HUES64 (cell line): ENCODE measurements at regions not wholly inside any gene's neighbourhood (a gene's known extent, or its start where the extent isn't known, plus 50 kb on each side); places are given as distances from the start of the nearest gene placed in this dataset.

Source experiments
- H3K27ac ChIP-seq: 2 replicates; pipeline ENCODE4 v1.7.0; 2013; ENCODE audit warnings: low read depth, low read length, inconsistent platforms
- H3K27me3 ChIP-seq: 2 replicates; pipeline ENCODE4 v1.6.1; 2013; ENCODE audit warnings: mild to moderate bottlenecking, low read length; ENCODE audit not compliant: insufficient read depth
- H3K36me3 ChIP-seq: 2 replicates; pipeline ENCODE4 v1.6.1; 2013; ENCODE audit warnings: mild to moderate bottlenecking, low read length; ENCODE audit not compliant: insufficient read depth
- H3K4me1 ChIP-seq: 2 replicates; pipeline ENCODE4 v1.6.1; 2013; ENCODE audit warnings: mild to moderate bottlenecking, low read length, moderate library complexity; ENCODE audit not compliant: insufficient read depth
- H3K4me3 ChIP-seq: 2 replicates; pipeline ENCODE4 v1.5.1; 2013; ENCODE audit warnings: mild to moderate bottlenecking, low read length, moderate library complexity
- H3K9ac ChIP-seq: 2 replicates; pipeline ENCODE4 v1.6.1; 2013; ENCODE audit warnings: mild to moderate bottlenecking, low read depth, low read length
- H3K9me3 ChIP-seq: 2 replicates; pipeline ENCODE4 v1.6.1; 2013; ENCODE audit warnings: low read depth, low read length; ENCODE audit not compliant: insufficient read depth
- WGBS: fragments of 150-250, 120-280 bp; methylation state at CpG from one replicate; pipeline ENCODE4 v1.1.7; 2013; ENCODE audit warnings: missing lambda C conversion rate; 5-methylcytosine and 5-hydroxymethylcytosine counted together

DNA sequence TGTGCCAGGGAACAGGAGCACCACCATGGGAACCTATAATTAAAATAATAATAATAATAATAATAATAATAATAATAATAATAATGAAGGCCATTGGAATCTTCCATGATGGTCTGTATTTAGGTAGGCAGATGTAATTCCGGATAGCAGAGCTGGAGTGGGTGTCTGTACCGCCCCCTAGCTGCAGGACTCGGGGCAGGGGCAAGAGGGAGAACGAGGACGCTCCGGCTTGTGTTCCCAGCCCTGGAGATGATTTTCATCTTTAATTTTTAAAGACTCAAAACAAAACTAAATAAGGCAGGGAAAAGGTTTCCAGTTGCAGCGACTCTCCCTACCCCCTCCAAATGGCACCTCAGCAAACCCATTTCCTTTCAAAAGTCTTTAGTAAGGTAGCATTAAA lies 501.1 kb downstream of the VRK1 start:
- no peak overlapping the region for H3K4me3 ChIP-seq
- H3K4me1 ChIP-seq: peaks cover 2% of the 10 kb centered on the region; the same call in 1 of the 2 replicates
- H3K9me3 ChIP-seq: no peaks in the 10 kb centered on the region
- no peaks in the 10 kb centered on the region for H3K36me3 ChIP-seq
- H3K27me3 ChIP-seq: no peaks in the 10 kb centered on the region
- no peak overlapping the region for H3K27ac ChIP-seq
- WGBS: 71% methylated on average over 7 of the region's 7 CpGs
- H3K9ac ChIP-seq: no peak overlapping the region

GRCh38 chr14:97298736-97299135 lies 501.6 kb downstream of the VRK1 start:
- Histone ChIP-seq H3K9me3 (no peaks in the 10 kb centered on the region), H3K27me3 (no peaks in the 10 kb centered on the region), H3K9ac (no peak overlapping the region), H3K4me1 (0 out of 2 replicates have a peak, but pooled peaks cover 2% of the 10 kb centered on the region), H3K36me3 (no peaks in the 10 kb centered on the region), H3K27ac (no peak overlapping the region), H3K4me3 (no peak overlapping the region)
- 95% methylated on average over 10 of the region's 14 CpGs for WGBS

- no peak overlapping the region for H3K27ac ChIP-seq
- no peaks in the 10 kb centered on the region for H3K9me3 ChIP-seq
- no peak overlapping the region for H3K9ac ChIP-seq
- 0 out of 2 replicates have a peak, but pooled peaks cover 2% of the 10 kb centered on the region for H3K4me1 ChIP-seq
- H3K36me3 ChIP-seq: no peaks in the 10 kb centered on the region
- 89% methylated on average over 3 of the region's 3 CpGs for WGBS
- H3K4me3 ChIP-seq: no peak overlapping the region
- no peaks in the 10 kb centered on the region for H3K27me3 ChIP-seq
These were observed 502.5 kb downstream of the VRK1 start for GRCh38 chr14:97299661-97300060.

GRCh38 chr14:97301931-97302559 lies 504.9 kb downstream of the VRK1 start:
- 55% methylated on average over 4 of the region's 4 CpGs for WGBS
- H3K4me1 ChIP-seq: 0 out of 2 replicates have a peak, but pooled peaks cover 2% of the 10 kb centered on the region
- H3K9me3 ChIP-seq: no peaks in the 10 kb centered on the region
- no peaks in the 10 kb centered on the region for H3K36me3 ChIP-seq
- H3K9ac ChIP-seq: no peak overlapping the region
- H3K27me3 ChIP-seq: no peaks in the 10 kb centered on the region
- H3K4me3 ChIP-seq: no peak overlapping the region
- no peak overlapping the region for H3K27ac ChIP-seq

- no peak overlapping the region for H3K27ac ChIP-seq
- WGBS: 100% methylated on average over 2 of the region's 3 CpGs
- no peaks in the 10 kb centered on the region for H3K36me3 ChIP-seq
These were observed 509.1 kb downstream of the VRK1 start for GRCh38 chr14:97306133-97306759.

DNA sequence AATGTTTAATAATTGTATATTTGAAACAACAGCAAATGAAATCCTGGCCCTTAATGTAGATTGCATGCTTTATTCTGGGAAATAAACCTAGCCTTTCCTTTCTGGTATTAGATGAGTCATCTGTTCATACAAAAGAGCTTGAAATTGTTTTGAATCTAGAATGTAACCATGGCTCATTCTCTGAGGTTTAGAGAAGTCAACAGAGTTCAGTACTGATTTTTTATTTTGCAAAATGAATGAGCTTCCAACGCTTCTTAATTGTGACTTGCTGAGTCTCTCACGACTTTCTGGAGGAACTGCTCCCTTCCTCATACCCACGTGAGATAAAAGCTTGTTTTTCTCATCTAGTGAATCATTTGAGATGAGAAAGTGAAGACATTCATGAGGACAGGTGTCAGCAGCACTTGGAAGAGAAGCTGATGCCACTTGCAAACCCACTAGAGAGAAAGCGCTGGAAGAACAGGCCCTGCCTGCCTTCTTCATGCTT lies 509.6 kb downstream of the VRK1 start:
- no peak overlapping the region for H3K27ac ChIP-seq
- H3K27me3 ChIP-seq: no peaks in the 10 kb centered on the region
- no peak overlapping the region for H3K9ac ChIP-seq
- H3K36me3 ChIP-seq: no peaks in the 10 kb centered on the region
- WGBS: 92% methylated on average over 4 of the region's 4 CpGs
- no peaks in the 10 kb centered on the region for H3K4me1 ChIP-seq
- no peaks in the 10 kb centered on the region for H3K9me3 ChIP-seq
- H3K4me3 ChIP-seq: no peak overlapping the region

More at GRCh38 chr14:97306133-97306759, 509.1 kb downstream of the VRK1 start:
- Histone ChIP-seq H3K4me1 (no peaks in the 10 kb centered on the region), H3K27me3 (no peaks in the 10 kb centered on the region), H3K4me3 (no peak overlapping the region), H3K9ac (no peak overlapping the region), H3K9me3 (no peaks in the 10 kb centered on the region)

- Histone ChIP-seq H3K9me3 (no peaks in the 10 kb centered on the region; the same call in 1 of the 2 replicates), H3K4me1 (no peaks in the 10 kb centered on the region), H3K9ac (no peak overlapping the region), H3K36me3 (no peaks in the 10 kb centered on the region), H3K27me3 (no peaks in the 10 kb centered on the region), H3K27ac (no peak overlapping the region), H3K4me3 (no peak overlapping the region)
- 90% methylated on average over 1 of the region's 3 CpGs for WGBS
These were observed 514.2 kb downstream of the VRK1 start for GRCh38 chr14:97311411-97311810.

DNA sequence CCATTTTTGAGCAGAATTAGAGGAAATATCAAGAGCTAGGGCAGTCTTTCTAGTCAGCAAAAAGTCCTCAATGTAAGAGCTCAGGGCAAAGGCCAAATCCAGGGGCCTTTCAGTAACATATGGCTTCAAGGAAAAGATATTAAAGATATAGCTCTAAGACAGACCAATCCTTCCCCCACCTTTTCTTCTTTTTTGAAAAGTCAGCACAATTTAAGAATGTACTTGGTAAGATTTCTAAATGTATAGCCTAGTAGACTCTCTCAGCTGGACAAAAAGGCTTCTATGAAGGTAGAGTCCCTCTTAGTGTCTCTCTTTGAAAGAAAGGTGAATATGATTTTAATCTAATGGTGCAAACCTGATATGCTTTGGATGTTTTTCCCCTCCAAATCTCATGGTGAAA lies 515.7 kb downstream of the VRK1 start:
- no peak overlapping the region for H3K9ac ChIP-seq
- H3K9me3 ChIP-seq: no peaks in the 10 kb centered on the region; the same call in 1 of the 2 replicates
- H3K27me3 ChIP-seq: no peaks in the 10 kb centered on the region
- H3K36me3 ChIP-seq: no peaks in the 10 kb centered on the region
- H3K4me3 ChIP-seq: no peak overlapping the region
- H3K27ac ChIP-seq: no peak overlapping the region
- H3K4me1 ChIP-seq: no peaks in the 10 kb centered on the region

GRCh38 chr14:97315790-97316189 lies 518.6 kb downstream of the VRK1 start:
- Histone ChIP-seq H3K27ac (no peak overlapping the region), H3K9me3 (no peaks in the 10 kb centered on the region; the same call in 1 of the 2 replicates), H3K9ac (no peak overlapping the region), H3K4me3 (no peak overlapping the region), H3K27me3 (no peaks in the 10 kb centered on the region), H3K4me1 (no peaks in the 10 kb centered on the region), H3K36me3 (no peaks in the 10 kb centered on the region)
- WGBS: 82% methylated on average over 5 of the region's 5 CpGs

GRCh38 chr14:97318380-97318779 lies 521.2 kb downstream of the VRK1 start:
- WGBS: 88% methylated on average over 2 of the region's 2 CpGs
- Histone ChIP-seq H3K27me3 (no peaks in the 10 kb centered on the region), H3K9me3 (no peaks in the 10 kb centered on the region; the same call in 1 of the 2 replicates), H3K27ac (no peak overlapping the region), H3K9ac (no peak overlapping the region), H3K4me3 (no peak overlapping the region), H3K4me1 (no peaks in the 10 kb centered on the region), H3K36me3 (no peaks in the 10 kb centered on the region)

GRCh38 chr14:97319691-97320090 lies 522.5 kb downstream of the VRK1 start:
- WGBS: 97% methylated on average over 3 of the region's 3 CpGs
- Histone ChIP-seq H3K36me3 (no peaks in the 10 kb centered on the region), H3K4me3 (no peak overlapping the region), H3K27ac (no peak overlapping the region), H3K27me3 (no peaks in the 10 kb centered on the region), H3K9me3 (peaks cover 2% of the 10 kb centered on the region; the same call in 1 of the 2 replicates), H3K9ac (no peak overlapping the region), H3K4me1 (no peaks in the 10 kb centered on the region)
